K562 (cell line): ENCODE measurements at regions not wholly inside any gene's neighbourhood (a gene's known extent, or its start where the extent isn't known, plus 50 kb on each side); places are given as distances from the start of the nearest gene placed in this dataset.
"Not testable (repeated sequence)": the region's sequence is repeated elsewhere in the genome, so short reads cannot be mapped to it uniquely, and the experiment has no call there.

Experiments
- ATF1 ChIP-seq, 2 experiments: fragments of 450-650 bp in 1 of 2; IDR thresholded peaks; 2 replicates each; pipeline ENCODE4 v1.6.1; 2016; ENCODE audit warnings: missing compliant biosample characterization in 1 of 2, missing genetic modification characterization in 1 of 2
- CBX5 ChIP-seq: IDR thresholded peaks from 2 replicates; pipeline ENCODE4 v1.6.1; 2014; ENCODE audit warnings: low read depth, borderline replicate concordance
- HDAC1 ChIP-seq, 2 experiments: fragments of 450-650 bp; IDR thresholded peaks; 2 replicates each; pipeline ENCODE4 v1.6.1; 2016 to 2017; ENCODE audit warnings: inconsistent platforms in 1 of 2, mild to moderate bottlenecking in 1 of 2, moderate library complexity in 1 of 2
- JUN ChIP-seq, 2 experiments: sonication (generic) in 1 of 2; formaldehyde crosslinking in 1 of 2; IDR thresholded peaks; 2 replicates each; pipeline versions ENCODE4 v1.6.1 to v1.8.0; 2012 to 2022; ENCODE audit warnings: borderline replicate concordance in 2 of 2, mild to moderate bottlenecking in 2 of 2, improper control_type of control experiment in 1 of 2, low read depth in 1 of 2, low read length in 1 of 2, missing genetic modification reagents in 1 of 2
- PTBP1 ChIP-seq: fragments of 200-400 bp; formaldehyde crosslinking; IDR thresholded peaks from 2 replicates; pipeline ENCODE4 v1.6.1; 2017; ENCODE audit warnings: low read depth, low read length
- ZFP36 ChIP-seq: fragments of 150-350 bp; IDR thresholded peaks from 2 replicates; pipeline ENCODE4 v1.6.1; 2018; ENCODE audit warnings: low read length, low read depth; ENCODE audit not compliant: partially characterized antibody
- ZFX ChIP-seq: sonication (generic); formaldehyde crosslinking; IDR thresholded peaks from 2 replicates; pipeline ENCODE4 v1.8.0; 2022; ENCODE audit warnings: mild to moderate bottlenecking, missing genetic modification reagents, moderate library complexity
- TF ChIP-seq, protein P1 (sequence below): fragments of 250-450 bp; sonication (Bioruptor Pico); IDR thresholded peaks from 2 replicates; pipeline ENCODE4 v1.8.0; 2021; ENCODE audit warnings: mild to moderate bottlenecking, moderate library complexity
- TF ChIP-seq, protein P2 (sequence below), 3 experiments: IDR thresholded peaks in 2 of 3; conservative IDR thresholded peaks in 1 of 3; 2 replicates each; pipeline ENCODE4 v1.5.1; 2011 to 2012; ENCODE audit warnings: low read length in 3 of 3, mild to moderate bottlenecking in 3 of 3, control low read depth in 2 of 3, improper control_type of control experiment in 1 of 3, inconsistent platforms in 1 of 3, low read depth in 1 of 3, mixed read lengths in 1 of 3, moderate library complexity in 1 of 3; ENCODE audit not compliant: insufficient read depth in 2 of 3

DNA sequence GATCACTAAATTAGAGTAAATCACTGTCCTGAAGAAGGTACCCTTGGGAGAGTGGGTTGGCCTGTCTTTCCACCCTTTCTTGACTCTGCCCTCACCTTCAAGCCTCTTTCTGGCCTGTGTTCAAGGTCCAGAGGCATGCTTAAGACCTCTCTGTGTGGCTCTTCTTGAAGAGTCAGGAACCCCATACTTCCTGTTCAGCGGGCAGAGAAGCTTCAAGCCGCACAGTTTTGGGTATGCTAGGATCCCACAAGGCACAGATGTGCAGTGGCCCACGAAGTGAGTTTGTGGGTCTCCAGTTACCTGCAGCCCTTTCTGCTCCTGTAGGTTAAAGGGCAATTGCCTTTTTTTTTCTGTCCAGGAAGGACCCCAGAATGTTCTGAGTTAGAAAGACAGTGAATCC, 185.4 kb downstream of the FAM72C start:
- TF ChIP-seq, protein P1, sequence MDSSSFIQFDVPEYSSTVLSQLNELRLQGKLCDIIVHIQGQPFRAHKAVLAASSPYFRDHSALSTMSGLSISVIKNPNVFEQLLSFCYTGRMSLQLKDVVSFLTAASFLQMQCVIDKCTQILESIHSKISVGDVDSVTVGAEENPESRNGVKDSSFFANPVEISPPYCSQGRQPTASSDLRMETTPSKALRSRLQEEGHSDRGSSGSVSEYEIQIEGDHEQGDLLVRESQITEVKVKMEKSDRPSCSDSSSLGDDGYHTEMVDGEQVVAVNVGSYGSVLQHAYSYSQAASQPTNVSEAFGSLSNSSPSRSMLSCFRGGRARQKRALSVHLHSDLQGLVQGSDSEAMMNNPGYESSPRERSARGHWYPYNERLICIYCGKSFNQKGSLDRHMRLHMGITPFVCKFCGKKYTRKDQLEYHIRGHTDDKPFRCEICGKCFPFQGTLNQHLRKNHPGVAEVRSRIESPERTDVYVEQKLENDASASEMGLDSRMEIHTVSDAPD (CRISPR knock-in tag): not testable (repeated sequence)
- not testable (repeated sequence) for TF ChIP-seq CBX5; ZFX; ZFP36; PTBP1; JUN (IDR thresholded peaks at IDR 0.05; ENCODE audit: borderline replicate concordance, low read depth, low read length); JUN (CRISPR knock-in tag; IDR thresholded peaks at IDR 0.05; ENCODE audit: borderline replicate concordance); HDAC1 (IDR thresholded peaks at IDR 0.05); ATF1 (CRISPR knock-in tag; IDR thresholded peaks at IDR 0.05); ATF1 (tag; IDR thresholded peaks at IDR 0.05)
- TF ChIP-seq, protein P2, sequence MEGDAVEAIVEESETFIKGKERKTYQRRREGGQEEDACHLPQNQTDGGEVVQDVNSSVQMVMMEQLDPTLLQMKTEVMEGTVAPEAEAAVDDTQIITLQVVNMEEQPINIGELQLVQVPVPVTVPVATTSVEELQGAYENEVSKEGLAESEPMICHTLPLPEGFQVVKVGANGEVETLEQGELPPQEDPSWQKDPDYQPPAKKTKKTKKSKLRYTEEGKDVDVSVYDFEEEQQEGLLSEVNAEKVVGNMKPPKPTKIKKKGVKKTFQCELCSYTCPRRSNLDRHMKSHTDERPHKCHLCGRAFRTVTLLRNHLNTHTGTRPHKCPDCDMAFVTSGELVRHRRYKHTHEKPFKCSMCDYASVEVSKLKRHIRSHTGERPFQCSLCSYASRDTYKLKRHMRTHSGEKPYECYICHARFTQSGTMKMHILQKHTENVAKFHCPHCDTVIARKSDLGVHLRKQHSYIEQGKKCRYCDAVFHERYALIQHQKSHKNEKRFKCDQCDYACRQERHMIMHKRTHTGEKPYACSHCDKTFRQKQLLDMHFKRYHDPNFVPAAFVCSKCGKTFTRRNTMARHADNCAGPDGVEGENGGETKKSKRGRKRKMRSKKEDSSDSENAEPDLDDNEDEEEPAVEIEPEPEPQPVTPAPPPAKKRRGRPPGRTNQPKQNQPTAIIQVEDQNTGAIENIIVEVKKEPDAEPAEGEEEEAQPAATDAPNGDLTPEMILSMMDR (IDR thresholded peaks at IDR 0.05 in 2 of 3, conservative IDR thresholded peaks at IDR 0.05 in 1 of 3; ENCODE audit: insufficient read depth in 2 of 3, low read depth in 1 of 3, low read length in 3 of 3): not testable (repeated sequence)
